Hepatocyte (in vitro differentiated cells): ENCODE measurements at regions not wholly inside any gene's neighbourhood (a gene's known extent, or its start where the extent isn't known, plus 50 kb on each side); places are given as distances from the start of the nearest gene placed in this dataset.

Experiments used
- DNase-seq: peaks from one replicate; pipeline ENCODE4 v3.0.0-alpha.2; 2016; ENCODE audit warnings: low spot score
- H2AFZ ChIP-seq: fragments of 200-600 bp; sonication (generic); 2 replicates; pipeline ENCODE4 v1.6.0; 2016; ENCODE audit warnings: antibody characterized with exemption, mild to moderate bottlenecking
- H3K27ac ChIP-seq: fragments of 200-600 bp; sonication (generic); 2 replicates; pipeline ENCODE4 v1.5.1; 2016; ENCODE audit warnings: mild to moderate bottlenecking
- H3K27me3 ChIP-seq: fragments of 200-600 bp; sonication (generic); 2 replicates; pipeline ENCODE4 v1.6.1; 2016
- H3K36me3 ChIP-seq: fragments of 200-600 bp; sonication (generic); replicated peaks from 2 replicates; pipeline ENCODE4 v1.5.1; 2016; ENCODE audit warnings: low read depth; ENCODE audit not compliant: insufficient read depth
- H3K4me1 ChIP-seq: fragments of 200-600 bp; sonication (generic); 2 replicates; pipeline ENCODE4 v1.5.1; 2016; ENCODE audit warnings: mild to moderate bottlenecking, moderate library complexity; ENCODE audit not compliant: insufficient read depth
- H3K4me2 ChIP-seq: fragments of 200-600 bp; sonication (generic); 2 replicates; pipeline ENCODE4 v1.6.0; 2016
- H3K4me3 ChIP-seq: fragments of 200-600 bp; sonication (generic); 2 replicates; pipeline ENCODE4 v1.5.1; 2016; ENCODE audit warnings: mild to moderate bottlenecking
- H3K79me2 ChIP-seq: fragments of 200-600 bp; sonication (generic); 2 replicates; pipeline ENCODE4 v1.6.0; 2017; ENCODE audit warnings: mild to moderate bottlenecking
- H3K9me2 ChIP-seq: fragments of 200-600 bp; sonication (generic); replicated peaks from 2 replicates; pipeline ENCODE4 v1.6.0; 2017; ENCODE audit warnings: mild to moderate bottlenecking; ENCODE audit not compliant: insufficient read depth
- H3K9me3 ChIP-seq: fragments of 200-600 bp; sonication (generic); 2 replicates; pipeline ENCODE4 v1.5.1; 2016; ENCODE audit warnings: low read depth, mild to moderate bottlenecking
- H4K20me1 ChIP-seq: fragments of 200-600 bp; sonication (generic); 2 replicates; pipeline ENCODE4 v1.6.0; 2016; ENCODE audit warnings: mild to moderate bottlenecking; ENCODE audit not compliant: insufficient read depth, poor library complexity, severe bottlenecking
- CTCF ChIP-seq: fragments of 200-600 bp; sonication (generic); IDR thresholded peaks from 2 replicates; pipeline ENCODE4 v1.5.1; 2016; ENCODE audit warnings: antibody characterized with exemption, mild to moderate bottlenecking; ENCODE audit not compliant: poor library complexity
- EZH2 ChIP-seq: fragments of 200-600 bp; sonication (generic); IDR thresholded peaks from 2 replicates; pipeline ENCODE4 v1.6.1; 2016; ENCODE audit warnings: antibody characterized with exemption, mild to moderate bottlenecking, borderline replicate concordance
- EZH2phosphoT487 ChIP-seq: fragments of 200-600 bp; sonication (generic); IDR thresholded peaks from one replicate; pipeline ENCODE4 v1.6.1; 2018; ENCODE audit warnings: antibody characterized with exemption, mild to moderate bottlenecking, low read depth, moderate library complexity; ENCODE audit not compliant: unreplicated experiment, severe bottlenecking
- WGBS: methylation state at CpG from one replicate; pipeline ENCODE4 v1.1.6; 2016; ENCODE audit warnings: low lambda C conversion rate; ENCODE audit errors: missing lambda C conversion rate; 5-methylcytosine and 5-hydroxymethylcytosine counted together

- Histone ChIP-seq H3K4me2 (no peak overlapping the region), H3K9me3 (no peaks in the 10 kb centered on the region), H3K27me3 (no peaks in the 10 kb centered on the region), H3K79me2 (no peaks in the 10 kb centered on the region), H4K20me1 (no peaks in the 10 kb centered on the region), H3K9me2 (no peaks in the 10 kb centered on the region), H2AFZ (no peak overlapping the region), H3K27ac (no peak overlapping the region), H3K36me3 (no peaks in the 10 kb centered on the region), H3K4me1 (no peaks in the 10 kb centered on the region), H3K4me3 (no peak overlapping the region)
- WGBS = 66% methylated on average over 5 of the region's 5 CpGs
- DNase-seq = no peak
- TF ChIP-seq EZH2 (no peak), EZH2phosphoT487 (no peak), CTCF (no peak)
These were observed 108.8 kb downstream of the TMA16 start for GRCh38 chr4:163603257-163603656.

- Histone ChIP-seq H3K4me1 (no peaks in the 10 kb centered on the region), H3K79me2 (no peaks in the 10 kb centered on the region), H4K20me1 (no peaks in the 10 kb centered on the region), H3K4me3 (no peak overlapping the region), H2AFZ (no peak overlapping the region), H3K9me3 (no peaks in the 10 kb centered on the region), H3K27me3 (no peaks in the 10 kb centered on the region), H3K4me2 (no peak overlapping the region), H3K9me2 (no peaks in the 10 kb centered on the region), H3K27ac (no peak overlapping the region), H3K36me3 (no peaks in the 10 kb centered on the region)
- WGBS = 86% methylated on average over 2 of the region's 2 CpGs
- TF ChIP-seq EZH2 = no peak
- TF ChIP-seq CTCF = no peak
- no peak for TF ChIP-seq EZH2phosphoT487
- no peak for DNase-seq
These were observed 112.6 kb downstream of the TMA16 start for GRCh38 chr4:163606896-163607691.

- WGBS = 96% methylated on average over 2 of the region's 2 CpGs
- H3K27ac ChIP-seq = no peak overlapping the region
- H3K27me3 ChIP-seq = no peaks in the 10 kb centered on the region
- H3K4me2 ChIP-seq = no peak overlapping the region
- no peak overlapping the region for H3K4me3 ChIP-seq
- no peaks in the 10 kb centered on the region for H3K79me2 ChIP-seq
- H3K9me3 ChIP-seq = no peaks in the 10 kb centered on the region
- TF ChIP-seq EZH2phosphoT487 = no peak
- TF ChIP-seq EZH2 = no peak
- no peak for TF ChIP-seq CTCF
- no peak for DNase-seq
- no peaks in the 10 kb centered on the region for H4K20me1 ChIP-seq
- no peaks in the 10 kb centered on the region for H3K9me2 ChIP-seq
- H2AFZ ChIP-seq = no peak overlapping the region
- H3K4me1 ChIP-seq = no peaks in the 10 kb centered on the region
- H3K36me3 ChIP-seq = no peaks in the 10 kb centered on the region
These were observed 114.5 kb downstream of the TMA16 start for GRCh38 chr4:163609019-163609418.
